ENCODE measurements at regions not wholly inside any gene's neighbourhood (a gene's known extent, or its start where the extent isn't known, plus 50 kb on each side); places are given as distances from the start of the nearest gene placed in this dataset.

DNA sequence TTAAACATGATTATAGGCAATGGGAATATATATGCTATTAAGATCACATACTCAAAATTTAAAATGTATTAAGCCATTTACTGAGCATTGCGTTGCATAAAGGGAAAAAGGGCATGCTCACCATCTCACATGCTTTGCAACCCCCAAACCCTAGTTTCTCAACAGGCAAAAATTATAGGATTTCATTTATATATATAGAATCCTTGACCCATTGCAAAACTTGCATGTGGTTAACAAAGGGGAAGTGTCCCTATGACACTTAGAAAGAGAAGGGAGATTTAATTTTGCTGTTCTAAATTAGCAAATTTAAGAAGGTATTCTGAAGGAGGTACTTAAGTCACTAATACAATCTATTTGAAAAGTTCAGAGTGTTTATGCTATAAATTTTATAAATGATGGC is 837.8 kb downstream of the DIPK2A start:
- TF ChIP-seq L3MBTL2 (conservative IDR thresholded peaks at IDR 0.05) (no peak), SP1 (IDR thresholded peaks at IDR 0.05) (no peak), BHLHE40 (IDR thresholded peaks at IDR 0.05; ENCODE audit: borderline replicate concordance) (no peak), TARDBP (IDR thresholded peaks at IDR 0.05) (no peak), HDGF (IDR thresholded peaks at IDR 0.05; ENCODE audit: borderline replicate concordance) (no peak), CTBP1 (IDR thresholded peaks at IDR 0.05; ENCODE audit: borderline replicate concordance) (no peak), NFRKB (IDR thresholded peaks at IDR 0.05) (no peak), LEF1 (IDR thresholded peaks at IDR 0.05; ENCODE audit: borderline replicate concordance) (no peak), SUZ12 (IDR thresholded peaks at IDR 0.05) (no peak), FOXM1 (IDR thresholded peaks at IDR 0.05; ENCODE audit: borderline replicate concordance) (no peak), FOXA1 (IDR thresholded peaks at IDR 0.05) (no peak), ARNT (IDR thresholded peaks at IDR 0.05) (no peak)
